Thoracic aorta (tissue), 2 donors: ENCODE measurements at regions not wholly inside any gene's neighbourhood (a gene's known extent, or its start where the extent isn't known, plus 50 kb on each side); places are given as distances from the start of the nearest gene placed in this dataset.

ENCODE experiments used
- ATAC-seq: fragments of 150-250 bp; one replicate; pipeline ENCODE4 v1.8.0; 2017; ENCODE audit warnings: low read depth; ENCODE audit not compliant: insufficient number of reproducible peaks, low FRiP score
- DNase-seq: peaks from one replicate; pipeline ENCODE4 v3.0.0-alpha.2; 2020; ENCODE audit warnings: low spot score
- H3K27ac ChIP-seq, 2 donors: fragments of 200-600 bp; sonication (generic); 1 replicate in 1 of 2; 2 replicates in 1 of 2; pipeline ENCODE4 v1.5.1; 2016; ENCODE audit warnings: mild to moderate bottlenecking in 2 of 2, moderate library complexity in 2 of 2
- H3K27me3 ChIP-seq: fragments of 200-600 bp; sonication (generic); replicated peaks from 2 replicates; pipeline ENCODE4 v1.6.0; 2016; ENCODE audit warnings: mild to moderate bottlenecking; ENCODE audit not compliant: insufficient read depth
- H3K36me3 ChIP-seq: fragments of 200-600 bp; sonication (generic); one replicate; pipeline ENCODE4 v1.5.1; 2016
- H3K4me1 ChIP-seq, 2 donors: fragments of 200-600 bp; sonication (generic); 1 replicate in 1 of 2; 2 replicates in 1 of 2; pipeline versions ENCODE4 v1.5.1 to v1.6.0; 2016; ENCODE audit warnings: low read depth in 2 of 2, mild to moderate bottlenecking in 1 of 2; ENCODE audit not compliant: control insufficient read depth in 1 of 2
- H3K4me3 ChIP-seq: fragments of 200-600 bp; sonication (generic); 2 replicates; pipeline ENCODE4 v1.5.1; 2016; ENCODE audit warnings: mild to moderate bottlenecking
- H3K9me3 ChIP-seq: fragments of 200-600 bp; sonication (generic); 2 replicates; pipeline ENCODE4 v1.5.1; 2016
- CTCF ChIP-seq: fragments of 200-600 bp; sonication (generic); IDR thresholded peaks from one replicate; pipeline ENCODE4 v1.5.1; 2019; ENCODE audit warnings: antibody characterized with exemption

DNA sequence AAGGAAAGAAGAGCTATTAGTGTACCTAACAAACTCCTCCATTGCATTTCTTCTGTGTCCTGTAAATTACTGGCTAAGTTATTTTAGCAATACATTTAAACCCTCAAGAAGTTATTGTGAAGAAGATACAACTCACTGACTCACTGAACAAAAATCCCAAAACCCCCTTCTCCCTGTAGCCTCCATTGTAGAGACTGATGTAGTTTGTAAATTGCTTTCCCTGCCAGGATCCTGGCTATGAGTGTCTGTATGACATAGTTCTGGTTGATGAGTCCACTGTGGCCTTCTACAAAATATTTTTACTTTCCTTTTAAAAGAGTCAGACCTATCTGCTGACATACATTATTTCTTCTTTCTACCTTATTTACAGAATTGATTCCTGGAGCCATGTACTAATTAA is 155.6 kb downstream of the SLC6A15 start:
- no peaks in the 10 kb centered on the region for H3K27me3 ChIP-seq
- H3K4me1 ChIP-seq, result no peaks in the 10 kb centered on the region
- no peak for TF ChIP-seq CTCF
- H3K9me3 ChIP-seq, result no peaks in the 10 kb centered on the region
- ATAC-seq (no peak), DNase-seq (no peak)
- H3K4me3 ChIP-seq, result no peak overlapping the region
- no peaks in the 10 kb centered on the region for H3K36me3 ChIP-seq
- H3K27ac ChIP-seq, result no peak overlapping the region

DNA sequence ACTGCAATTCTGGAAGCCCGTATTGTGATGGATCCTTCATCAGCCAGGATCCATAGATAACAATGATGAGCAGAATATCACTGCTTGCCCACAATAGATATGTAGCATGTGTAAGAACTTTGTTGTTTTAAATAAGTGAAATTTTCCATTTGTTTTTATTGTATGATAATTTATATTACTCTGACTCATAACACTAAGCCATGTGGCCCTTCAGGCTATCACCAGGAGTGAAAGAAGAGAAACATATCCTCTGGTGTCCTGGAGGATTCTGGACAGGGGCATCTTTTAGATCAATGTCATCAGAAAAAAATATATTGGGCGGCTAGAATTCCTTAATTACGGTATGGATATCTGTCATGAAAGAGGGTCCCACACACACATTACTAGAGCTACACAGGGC is 167.5 kb downstream of the SLC6A15 start:
- Histone ChIP-seq H3K36me3 (no peaks in the 10 kb centered on the region), H3K4me1 (no peaks in the 10 kb centered on the region)
- ATAC-seq, result no peak

GRCh38 chr12:84741692-84742091 is 170.9 kb downstream of the SLC6A15 start:
- no peaks in the 10 kb centered on the region for H3K4me1 ChIP-seq
- no peak overlapping the region for H3K27ac ChIP-seq
- no peak for TF ChIP-seq CTCF
- no peaks in the 10 kb centered on the region for H3K9me3 ChIP-seq
- no peaks in the 10 kb centered on the region for H3K36me3 ChIP-seq
- H3K27me3 ChIP-seq, result no peaks in the 10 kb centered on the region
- no peak for ATAC-seq
- no peak overlapping the region for H3K4me3 ChIP-seq
- DNase-seq, result no peak

More for the DNA sequence above, 167.5 kb downstream of the SLC6A15 start:
- TF ChIP-seq CTCF, result no peak
- Histone ChIP-seq H3K9me3 (no peaks in the 10 kb centered on the region), H3K4me3 (no peak overlapping the region), H3K27me3 (no peaks in the 10 kb centered on the region), H3K27ac (no peak overlapping the region)
- no peak for DNase-seq

- Histone ChIP-seq H3K27me3 (no peaks in the 10 kb centered on the region), H3K9me3 (no peaks in the 10 kb centered on the region), H3K4me3 (no peak overlapping the region), H3K36me3 (no peaks in the 10 kb centered on the region), H3K4me1 (no peaks in the 10 kb centered on the region), H3K27ac (no peak overlapping the region)
- TF ChIP-seq CTCF, result no peak
- ATAC-seq, result no peak
- no peak for DNase-seq
These were observed 171.6 kb downstream of the SLC6A15 start for GRCh38 chr12:84741031-84741430.

- no peaks in the 10 kb centered on the region for H3K36me3 ChIP-seq
- no peak for ATAC-seq
- H3K9me3 ChIP-seq, result no peaks in the 10 kb centered on the region
- H3K27me3 ChIP-seq, result no peaks in the 10 kb centered on the region
- H3K4me1 ChIP-seq, result no peaks in the 10 kb centered on the region
- no peak overlapping the region for H3K27ac ChIP-seq
- no peak for DNase-seq
- no peak for TF ChIP-seq CTCF
- no peak overlapping the region for H3K4me3 ChIP-seq
These were observed 172.0 kb downstream of the SLC6A15 start for GRCh38 chr12:84740602-84741001.
